GM23248 (cell line): ENCODE measurements at regions not wholly inside any gene's neighbourhood (a gene's known extent, or its start where the extent isn't known, plus 50 kb on each side); places are given as distances from the start of the nearest gene placed in this dataset.

Experiments used
- DNase-seq: peaks from one replicate; pipeline ENCODE4 v3.0.0-alpha.2; 2015
- H2AFZ ChIP-seq: fragments of 200-600 bp; sonication (generic); 2 replicates; pipeline ENCODE4 v1.6.1; 2016; ENCODE audit warnings: antibody characterized with exemption
- H3F3A ChIP-seq: fragments of 200-600 bp; sonication (generic); 2 replicates; pipeline ENCODE4 v1.6.1; 2016; ENCODE audit warnings: mild to moderate bottlenecking, antibody characterized with exemption, mixed run types; ENCODE audit not compliant: insufficient read depth
- H3K27ac ChIP-seq: fragments of 200-600 bp; sonication (generic); 2 replicates; pipeline ENCODE4 v1.5.1; 2016; ENCODE audit warnings: mild to moderate bottlenecking
- H3K27me3 ChIP-seq: fragments of 200-600 bp; sonication (generic); replicated peaks from 2 replicates; pipeline ENCODE4 v1.6.1; 2016; ENCODE audit warnings: mild to moderate bottlenecking; ENCODE audit not compliant: insufficient read depth
- H3K36me3 ChIP-seq: fragments of 200-600 bp; sonication (generic); 2 replicates; pipeline ENCODE4 v1.6.1; 2016; ENCODE audit warnings: low read depth, mild to moderate bottlenecking
- H3K4me1 ChIP-seq: fragments of 200-600 bp; sonication (generic); 2 replicates; pipeline ENCODE4 v1.6.1; 2016; ENCODE audit warnings: mild to moderate bottlenecking; ENCODE audit not compliant: insufficient read depth
- H3K4me2 ChIP-seq: fragments of 200-600 bp; sonication (generic); one replicate; pipeline ENCODE4 v1.6.1; 2016; ENCODE audit warnings: mild to moderate bottlenecking; ENCODE audit not compliant: unreplicated experiment
- H3K4me3 ChIP-seq: fragments of 200-600 bp; sonication (generic); 2 replicates; pipeline ENCODE4 v1.5.1; 2016; ENCODE audit warnings: mild to moderate bottlenecking
- H3K79me2 ChIP-seq: fragments of 200-600 bp; sonication (generic); 2 replicates; pipeline ENCODE4 v1.6.1; 2016; ENCODE audit warnings: mild to moderate bottlenecking; ENCODE audit not compliant: insufficient read depth
- H3K9ac ChIP-seq: fragments of 200-600 bp; sonication (generic); 2 replicates; pipeline ENCODE4 v1.6.1; 2016; ENCODE audit warnings: mild to moderate bottlenecking
- H3K9me2 ChIP-seq: fragments of 200-600 bp; sonication (generic); 2 replicates; pipeline ENCODE4 v1.6.1; 2016; ENCODE audit warnings: mixed run types, mild to moderate bottlenecking, moderate library complexity; ENCODE audit not compliant: insufficient read depth
- H3K9me3 ChIP-seq: fragments of 200-600 bp; sonication (generic); one replicate; pipeline ENCODE4 v1.6.1; 2017; ENCODE audit warnings: low read depth
- H4K20me1 ChIP-seq: fragments of 200-600 bp; sonication (generic); 2 replicates; pipeline ENCODE4 v1.6.0; 2016; ENCODE audit not compliant: insufficient read depth
- EZH2 ChIP-seq: fragments of 200-600 bp; sonication (generic); IDR thresholded peaks from 2 replicates; pipeline ENCODE4 v1.6.1; 2018; ENCODE audit warnings: antibody characterized with exemption, mild to moderate bottlenecking; ENCODE audit not compliant: insufficient read depth, poor library complexity, severe bottlenecking
- EZH2phosphoT487 ChIP-seq: fragments of 200-600 bp; sonication (generic); IDR thresholded peaks from 2 replicates; pipeline ENCODE4 v1.6.1; 2018; ENCODE audit warnings: antibody characterized with exemption, moderate library complexity, mild to moderate bottlenecking, low read depth; ENCODE audit not compliant: insufficient read depth
- WGBS, 2 experiments: methylation state at CpG; one replicate each; pipeline ENCODE4 v1.1.6; 2015 to 2017; ENCODE audit warnings: low lambda C conversion rate in 2 of 2, low coverage in 1 of 2; ENCODE audit errors: missing lambda C conversion rate in 2 of 2; 5-methylcytosine and 5-hydroxymethylcytosine counted together
- in situ Hi-C: fragments of 300-500 bp; cut with MboI; formaldehyde crosslinking; loops from 2 replicates; pipeline ENCODE4 v1.15.0; 2020

DNA sequence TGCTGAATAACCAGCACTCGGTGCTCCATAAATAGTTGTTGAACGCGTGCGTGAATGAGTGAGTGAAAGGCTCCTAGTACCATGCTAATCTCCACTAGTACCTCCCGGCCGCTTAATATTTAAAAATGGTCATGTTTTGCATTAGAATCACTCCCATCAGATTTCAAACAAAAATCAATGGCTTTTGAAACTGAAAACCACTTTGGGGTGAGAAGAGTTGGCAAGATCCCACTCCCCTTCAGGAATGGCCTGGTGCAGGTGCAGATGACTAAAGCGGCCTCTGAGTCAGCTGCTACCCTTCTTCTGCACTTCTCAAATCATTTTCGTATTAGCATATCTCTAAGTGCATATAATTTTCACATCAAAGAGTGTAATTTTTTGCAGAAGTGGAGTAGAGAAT is 425.3 kb upstream of the PROK2 start:
- no peaks in the 10 kb centered on the region for H3K4me1 ChIP-seq
- H3F3A ChIP-seq, result no peaks in the 10 kb centered on the region
- 79 to 83% methylated on average over 8 of the region's 8 CpGs for WGBS, 2 experiments
- no peak for DNase-seq
- no peak overlapping the region for H3K27ac ChIP-seq
- no peak overlapping the region for H3K4me3 ChIP-seq
- H2AFZ ChIP-seq, result no peak overlapping the region
- TF ChIP-seq EZH2phosphoT487 (no peak), EZH2 (no peak)
- no peak overlapping the region for H3K9ac ChIP-seq
- no peaks in the 10 kb centered on the region for H3K79me2 ChIP-seq
- H4K20me1 ChIP-seq, result no peaks in the 10 kb centered on the region
- in situ Hi-C loops, result no loop called here
- no peaks in the 10 kb centered on the region for H3K36me3 ChIP-seq
- H3K27me3 ChIP-seq, result peaks cover 5% of the 10 kb centered on the region; the same call in 1 of the 2 replicates
- H3K4me2 ChIP-seq, result no peak overlapping the region
- no peaks in the 10 kb centered on the region for H3K9me2 ChIP-seq
- no peaks in the 10 kb centered on the region for H3K9me3 ChIP-seq

DNA sequence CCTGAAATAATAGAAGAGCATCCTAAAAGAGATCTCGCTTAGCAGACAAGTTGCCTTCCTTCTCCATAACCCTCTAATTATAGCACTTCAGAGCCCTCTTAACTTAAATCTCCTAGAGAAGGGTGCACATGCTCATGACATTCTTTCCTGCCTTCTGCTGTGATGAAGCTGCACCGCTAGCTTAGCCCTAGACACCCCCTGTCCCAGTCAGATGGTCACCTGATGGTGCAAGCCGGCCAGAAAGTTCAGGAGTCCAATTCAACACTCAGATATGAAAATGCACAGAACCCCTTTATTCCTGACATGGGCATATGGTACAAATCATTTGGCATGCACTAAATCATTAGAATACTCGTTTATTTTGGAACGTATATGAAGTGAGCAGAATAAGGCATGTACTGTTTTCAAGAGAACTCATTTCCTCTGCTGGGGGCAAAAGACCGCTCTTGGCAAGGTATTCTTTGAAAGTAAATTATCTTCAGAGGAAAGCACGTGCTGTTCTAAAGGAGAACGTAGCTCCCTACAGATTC is 420.4 kb upstream of the PROK2 start:
- Histone ChIP-seq H3K4me2 (no peak overlapping the region), H3K36me3 (no peaks in the 10 kb centered on the region), H4K20me1 (no peaks in the 10 kb centered on the region), H3K27ac (no peak overlapping the region), H3K9me3 (no peaks in the 10 kb centered on the region), H3K4me1 (no peaks in the 10 kb centered on the region), H3K9ac (no peak overlapping the region), H2AFZ (no peak overlapping the region), H3F3A (no peaks in the 10 kb centered on the region), H3K4me3 (no peak overlapping the region), H3K9me2 (no peaks in the 10 kb centered on the region), H3K27me3 (peaks cover 14% of the 10 kb centered on the region; the same call in 1 of the 2 replicates), H3K79me2 (no peaks in the 10 kb centered on the region)
- DNase-seq, result no peak
- in situ Hi-C loops, result no loop called here
- WGBS, 2 experiments, result 44 to 47% methylated on average over 8 of the region's 8 CpGs
- no peak for TF ChIP-seq EZH2
- TF ChIP-seq EZH2phosphoT487, result no peak

DNA sequence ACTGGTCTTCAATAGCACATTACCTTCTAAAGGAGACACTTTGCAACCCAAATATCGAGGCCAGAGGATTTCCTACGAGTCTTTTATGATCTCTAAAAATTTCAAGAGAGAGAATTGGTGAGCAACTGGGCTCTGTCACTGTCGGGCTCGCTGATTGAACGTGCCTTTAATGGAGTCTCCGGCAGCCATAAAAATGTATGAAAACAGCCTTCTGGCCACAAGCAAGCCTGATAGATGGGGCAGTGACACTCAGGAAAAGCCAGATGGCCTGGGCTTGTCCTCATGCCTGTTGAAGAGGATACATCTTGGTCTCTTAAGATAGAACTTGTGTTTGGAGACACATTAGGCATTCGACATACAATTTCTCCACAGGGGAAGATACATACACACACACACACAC is 419.5 kb upstream of the PROK2 start:
- no peaks in the 10 kb centered on the region for H3K9me3 ChIP-seq
- no peaks in the 10 kb centered on the region for H4K20me1 ChIP-seq
- no peak for DNase-seq
- H3F3A ChIP-seq, result no peaks in the 10 kb centered on the region
- no peaks in the 10 kb centered on the region for H3K4me1 ChIP-seq
- peaks cover 18% of the 10 kb centered on the region; the same call in 1 of the 2 replicates for H3K27me3 ChIP-seq
- H3K27ac ChIP-seq, result no peak overlapping the region
- no peak overlapping the region for H3K4me2 ChIP-seq
- in situ Hi-C loops, result no loop called here
- TF ChIP-seq EZH2phosphoT487 (no peak), EZH2 (no peak)
- H3K36me3 ChIP-seq, result no peaks in the 10 kb centered on the region
- no peak overlapping the region for H3K9ac ChIP-seq
- no peak overlapping the region for H2AFZ ChIP-seq
- no peak overlapping the region for H3K4me3 ChIP-seq
- H3K9me2 ChIP-seq, result no peaks in the 10 kb centered on the region
- 58 to 63% methylated on average over 7 of the region's 7 CpGs for WGBS, 2 experiments
- no peaks in the 10 kb centered on the region for H3K79me2 ChIP-seq

DNA sequence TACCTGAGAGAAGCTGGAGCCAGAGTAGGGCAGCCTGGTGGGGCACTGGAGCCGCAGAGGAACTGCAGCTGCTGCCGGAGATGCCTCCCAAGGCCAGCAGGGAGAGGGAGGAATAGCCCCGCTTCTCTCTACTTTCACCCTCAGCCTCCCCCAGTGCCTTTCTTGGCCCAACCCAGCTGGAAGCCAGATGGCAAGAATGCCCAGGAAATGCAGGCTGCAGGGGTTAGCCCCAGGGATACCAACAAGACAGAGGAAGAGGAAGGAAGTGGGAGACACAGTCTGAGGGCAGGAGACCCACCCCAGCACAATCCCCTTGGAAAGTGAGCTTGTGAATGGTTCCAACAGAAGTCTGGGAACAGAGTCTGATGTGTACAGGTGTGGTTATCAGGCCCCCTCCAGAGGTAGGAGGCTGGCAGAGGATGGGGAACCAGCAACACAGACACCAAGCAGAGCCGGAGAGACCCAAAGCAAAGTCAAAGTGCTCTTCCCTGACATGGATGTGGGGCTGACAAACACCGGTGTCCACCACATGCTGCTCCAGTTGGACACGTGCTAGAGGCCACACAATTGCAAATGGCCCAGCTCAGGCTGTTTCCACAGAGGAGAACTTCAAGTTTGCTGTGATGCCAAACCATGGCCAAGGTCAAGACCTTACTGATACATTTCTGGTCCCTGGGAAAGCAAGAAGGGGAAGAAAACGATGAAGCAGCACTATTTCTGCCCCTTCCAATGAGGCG is 418.8 kb upstream of the PROK2 start:
- in situ Hi-C loops, result no loop called here
- no peak for TF ChIP-seq EZH2phosphoT487
- no peak overlapping the region for H3K27ac ChIP-seq
- no peak overlapping the region for H3K9ac ChIP-seq
- H3K9me2 ChIP-seq, result no peaks in the 10 kb centered on the region
- no peak for DNase-seq
- no peaks in the 10 kb centered on the region for H3K9me3 ChIP-seq
- H3K4me1 ChIP-seq, result no peaks in the 10 kb centered on the region
- no peaks in the 10 kb centered on the region for H3K79me2 ChIP-seq
- no peaks in the 10 kb centered on the region for H3K36me3 ChIP-seq
- H3K4me2 ChIP-seq, result no peak overlapping the region
- no peaks in the 10 kb centered on the region for H4K20me1 ChIP-seq
- H3K27me3 ChIP-seq, result peaks cover 18% of the 10 kb centered on the region; the same call in 1 of the 2 replicates
- H3K4me3 ChIP-seq, result no peak overlapping the region
- H3F3A ChIP-seq, result no peaks in the 10 kb centered on the region
- WGBS, 2 experiments, result 49 to 52% methylated on average over 8 of the region's 8 CpGs
- H2AFZ ChIP-seq, result no peak overlapping the region
